ENCODE measurements at regions not wholly inside any gene's neighbourhood (a gene's known extent, or its start where the extent isn't known, plus 50 kb on each side); places are given as distances from the start of the nearest gene placed in this dataset.

DNA sequence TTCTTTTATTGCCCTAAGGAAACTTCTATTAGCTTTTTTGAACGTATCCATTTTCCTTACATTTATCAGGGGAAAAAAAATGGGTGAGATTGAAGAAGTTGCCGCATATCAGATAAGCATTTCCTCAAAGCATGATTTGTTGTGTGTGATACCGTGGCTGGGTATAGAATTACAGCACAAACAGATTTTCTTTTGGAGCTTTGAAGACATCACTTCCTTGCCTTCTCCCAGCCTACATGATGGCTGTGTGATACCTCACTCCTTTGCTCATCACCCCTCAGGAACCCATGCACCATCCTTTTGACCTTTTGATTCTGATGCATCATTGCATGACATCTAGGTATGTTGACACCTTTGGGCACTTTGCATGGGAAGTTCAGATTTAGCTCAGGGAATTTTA, 1155.3 kb downstream of the BRD1 start:
- DNase-seq (ENCODE audit: low spot score) = no peak

DNA sequence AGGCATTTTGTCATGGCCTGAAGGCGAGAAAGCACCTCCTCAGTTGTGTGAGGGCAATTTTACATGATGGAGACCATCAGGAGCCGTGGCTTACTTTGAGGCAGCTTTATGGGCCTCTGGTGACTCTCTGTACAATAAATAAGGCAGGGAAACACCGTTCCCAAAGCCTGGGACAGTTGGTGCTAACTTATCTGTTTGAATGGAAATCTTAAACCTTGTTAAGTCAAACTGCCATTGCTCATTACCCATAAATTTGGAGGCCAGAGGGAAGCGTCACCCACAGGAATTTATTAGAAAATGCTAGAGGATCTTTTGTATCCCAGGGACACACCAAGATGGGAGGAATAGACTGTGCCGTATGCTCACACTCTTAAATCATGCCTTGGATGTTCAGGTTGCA, 1156.9 kb downstream of the BRD1 start:
- DNase-seq (ENCODE audit: low spot score) = no peak

DNA sequence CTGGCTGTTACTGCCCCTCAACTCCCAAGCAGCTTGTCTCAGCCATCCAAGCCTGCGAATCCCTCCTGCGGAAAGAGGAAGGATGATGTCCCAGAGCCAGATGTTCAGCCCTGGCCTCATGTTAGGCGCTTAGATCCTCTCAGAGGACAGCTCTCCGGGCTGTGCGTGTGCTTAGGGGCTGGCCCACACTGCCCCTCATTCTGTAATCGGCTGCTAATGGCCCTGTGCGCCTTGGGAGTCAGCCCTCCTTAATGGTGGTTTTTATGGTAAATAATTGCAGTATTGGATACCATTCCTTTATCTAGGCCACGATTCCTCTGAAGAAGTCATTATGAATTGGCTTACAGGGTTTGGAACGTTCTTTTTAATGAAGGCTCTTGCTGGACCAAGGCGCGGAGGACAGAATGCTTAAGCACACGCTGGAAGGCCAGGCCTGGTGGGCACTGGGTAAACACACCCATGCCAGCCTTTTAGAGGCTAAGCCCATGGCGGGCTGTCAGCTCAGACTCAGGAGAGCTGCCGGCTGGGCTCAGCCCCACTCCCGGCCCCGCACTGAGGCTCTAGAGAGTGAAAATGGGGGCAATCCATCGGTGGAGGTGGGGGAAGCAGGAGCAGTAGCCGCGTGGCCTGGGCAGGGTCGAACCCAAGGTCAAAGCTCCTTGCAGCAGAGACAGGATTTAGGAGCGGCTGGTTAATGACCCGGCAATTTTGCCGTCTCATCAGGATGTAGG, 1157.5 kb downstream of the BRD1 start:
- DNase-seq (ENCODE audit: low spot score) = no peak

DNA sequence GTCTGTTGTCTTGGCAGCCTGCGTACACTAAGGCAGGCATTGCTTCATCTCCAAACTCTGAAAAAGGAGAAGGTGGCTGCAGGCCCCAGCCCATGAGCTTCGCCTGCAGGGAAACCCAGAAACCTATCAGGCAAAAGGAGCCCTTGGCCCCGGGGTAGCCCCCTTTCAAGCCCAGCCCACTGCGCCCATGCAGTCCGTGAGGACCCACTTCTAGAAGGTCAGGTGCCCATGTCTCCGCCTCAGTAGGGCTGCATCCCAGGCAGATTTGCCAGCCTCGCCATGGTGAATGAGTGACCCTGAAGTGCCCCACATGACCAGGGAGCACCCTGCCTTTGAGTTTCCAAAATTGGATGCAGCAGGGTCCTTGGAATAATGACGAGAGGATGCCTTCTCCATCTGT, 1158.4 kb downstream of the BRD1 start:
- DNase-seq (ENCODE audit: low spot score) = no peak

DNA sequence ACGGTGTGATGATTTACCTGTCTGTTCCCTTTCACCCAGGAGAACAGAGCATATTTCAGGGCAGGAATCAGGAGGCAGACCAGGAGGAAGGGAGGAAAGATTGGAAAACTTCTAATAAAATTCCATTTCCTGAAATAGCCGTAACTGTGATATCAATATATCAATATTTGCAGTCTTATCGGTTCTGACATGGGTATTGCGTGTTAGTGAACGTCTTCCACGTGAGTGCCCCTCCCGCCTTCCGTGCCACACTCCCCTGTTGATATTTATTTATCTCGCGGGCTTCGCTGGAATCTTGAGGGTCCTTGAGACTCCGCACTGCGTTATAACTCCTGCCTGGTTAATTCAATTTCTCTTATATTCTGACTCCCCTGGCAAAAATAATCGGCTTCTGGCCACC, 1160.4 kb downstream of the BRD1 start:
- no peak for DNase-seq (ENCODE audit: low spot score)

DNA sequence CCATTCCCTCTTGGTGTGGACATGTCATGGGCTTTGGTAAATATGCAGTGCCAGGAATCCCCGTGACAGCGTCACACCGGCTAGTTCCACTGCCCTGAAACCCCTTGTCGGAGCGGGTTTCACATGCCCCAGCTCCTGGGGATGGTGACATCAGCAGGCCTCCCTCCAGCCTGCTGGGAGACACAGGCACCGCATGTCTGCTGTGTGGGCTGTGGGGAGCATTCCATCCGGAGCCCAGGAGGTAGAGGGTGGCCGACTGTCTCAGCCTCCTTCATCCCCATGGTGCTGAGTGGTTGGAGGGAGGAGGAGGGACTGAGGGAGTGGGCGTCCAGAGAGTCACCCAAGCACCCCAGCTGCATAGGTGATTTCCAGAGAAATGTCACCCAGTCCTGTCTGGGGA, 1161.1 kb downstream of the BRD1 start:
- no peak for DNase-seq (ENCODE audit: low spot score)

DNA sequence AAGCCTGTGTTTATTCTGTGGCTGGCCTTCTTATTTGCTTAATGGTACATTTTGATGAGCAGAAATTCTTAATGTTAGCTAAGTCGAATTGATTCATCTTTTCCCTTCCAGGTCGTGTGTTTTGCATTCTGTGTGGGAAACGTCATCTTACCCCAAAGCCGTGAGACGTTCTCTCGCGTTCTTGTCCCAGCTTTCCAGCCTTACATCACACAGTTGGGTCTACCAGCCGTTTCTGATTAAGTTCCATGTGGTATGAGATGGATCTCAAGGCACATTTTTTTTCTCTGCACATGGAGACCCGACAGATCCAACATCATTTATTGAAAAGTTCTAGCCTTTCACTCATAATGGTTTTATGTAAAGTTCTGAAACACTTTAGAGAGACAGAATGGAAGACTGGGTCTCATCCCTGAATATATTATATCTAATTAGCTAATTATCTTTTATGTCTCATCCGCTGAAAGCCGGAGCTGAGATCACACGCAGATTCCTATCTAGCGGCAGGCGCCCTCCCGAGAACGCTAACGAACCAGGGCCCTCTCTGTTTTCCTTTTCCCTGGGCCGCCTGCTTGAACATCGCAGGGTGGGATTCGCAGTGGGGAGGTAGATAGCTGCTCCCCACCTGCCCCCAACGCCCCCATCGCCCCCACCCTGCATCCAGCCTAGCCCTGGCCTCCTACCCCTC, 1162.2 kb downstream of the BRD1 start:
- no peak for DNase-seq (ENCODE audit: low spot score)

DNA sequence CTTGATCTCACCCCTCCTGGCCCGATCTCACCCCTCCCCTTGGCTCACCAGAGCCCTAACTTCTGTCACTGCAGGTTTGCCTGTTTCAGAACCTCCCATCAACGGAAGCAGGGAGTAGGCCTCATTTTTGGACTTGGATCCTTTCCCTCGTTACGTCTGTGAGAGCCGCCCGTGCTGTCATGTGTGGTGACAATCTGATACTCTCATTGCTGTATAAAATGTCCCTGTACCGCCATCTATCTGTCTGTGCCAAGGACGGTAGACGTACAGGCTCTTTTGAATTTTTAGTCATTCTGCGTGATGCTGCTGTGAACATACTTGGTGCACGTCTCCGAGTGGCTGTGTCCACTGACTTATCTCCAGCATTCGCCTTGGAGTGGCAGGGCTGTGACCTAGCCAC, 1163.1 kb downstream of the BRD1 start:
- DNase-seq (ENCODE audit: low spot score) = no peak

DNA sequence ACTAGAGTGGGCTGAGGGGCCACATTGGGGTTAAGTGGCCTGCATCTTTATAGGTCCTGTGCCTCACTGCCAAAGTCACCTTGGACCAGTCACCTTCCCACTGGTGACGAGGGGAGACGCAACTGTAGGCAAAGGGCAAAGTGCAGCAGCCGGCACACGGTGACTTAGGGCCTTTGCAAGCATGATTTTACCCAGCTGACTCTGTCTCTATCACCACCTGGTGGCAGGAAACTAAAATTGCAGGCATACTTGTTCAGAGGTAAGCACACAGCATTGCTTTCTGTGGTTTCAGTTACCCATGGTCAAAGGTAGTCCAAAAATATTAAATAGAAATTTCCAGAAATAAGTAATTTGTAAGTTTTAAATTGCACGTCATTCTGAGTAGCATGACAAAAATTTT, 1164.4 kb downstream of the BRD1 start:
- DNase-seq (ENCODE audit: low spot score) = no peak

DNA sequence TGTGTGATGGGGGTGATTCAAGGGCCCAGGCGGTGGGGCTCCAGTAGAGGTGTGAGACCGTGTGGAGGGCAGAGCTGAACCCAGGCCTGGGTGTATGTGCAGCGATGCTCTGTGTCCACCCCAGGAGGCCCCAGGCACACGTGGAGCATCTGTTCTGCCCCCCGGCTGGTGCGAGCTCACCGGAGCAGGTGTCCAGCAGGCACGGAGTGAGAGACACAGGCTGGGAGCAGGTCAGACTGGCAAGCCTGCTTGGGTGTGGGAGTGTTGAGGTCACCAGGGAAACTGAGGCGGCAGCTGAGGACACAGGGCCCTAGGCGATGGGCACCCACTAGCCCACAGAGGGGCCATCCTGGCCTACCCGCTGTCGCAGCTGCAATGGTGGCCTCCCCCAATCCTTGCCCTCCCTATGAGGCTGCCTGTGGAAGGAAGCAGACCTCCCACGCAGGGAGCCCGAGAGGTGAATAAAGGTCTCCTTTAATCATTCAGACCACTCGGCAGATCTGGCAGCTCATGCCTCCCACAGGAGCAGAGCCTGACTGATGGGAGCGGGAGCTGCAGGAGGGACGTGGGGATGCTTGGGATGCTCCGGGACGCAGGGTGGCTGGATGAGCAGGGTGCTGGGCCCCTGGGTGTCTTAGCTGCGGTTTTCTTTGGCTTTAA, 1165.1 kb downstream of the BRD1 start:
- DNase-seq (ENCODE audit: low spot score) = no peak

DNA sequence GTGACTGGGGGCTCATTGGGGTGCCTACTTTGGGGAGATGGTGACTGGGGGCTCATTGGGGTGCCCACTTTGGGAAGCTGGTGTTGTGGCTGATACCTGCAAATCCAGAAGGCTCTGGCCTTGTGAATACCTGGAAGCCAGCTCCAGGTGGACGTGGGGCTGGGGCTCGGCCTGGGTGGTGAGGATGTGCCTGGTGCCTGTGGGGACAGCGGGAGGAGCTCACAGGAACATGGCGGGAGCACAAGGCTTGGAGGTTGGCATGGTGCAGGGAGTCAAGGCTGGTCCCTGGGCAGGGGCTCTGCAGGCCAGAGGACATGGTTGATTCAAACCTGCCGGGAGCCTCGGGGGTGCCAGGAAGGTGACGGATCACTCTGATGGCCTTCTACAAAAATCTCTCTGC, 1165.7 kb downstream of the BRD1 start:
- DNase-seq (ENCODE audit: low spot score) = no peak

DNA sequence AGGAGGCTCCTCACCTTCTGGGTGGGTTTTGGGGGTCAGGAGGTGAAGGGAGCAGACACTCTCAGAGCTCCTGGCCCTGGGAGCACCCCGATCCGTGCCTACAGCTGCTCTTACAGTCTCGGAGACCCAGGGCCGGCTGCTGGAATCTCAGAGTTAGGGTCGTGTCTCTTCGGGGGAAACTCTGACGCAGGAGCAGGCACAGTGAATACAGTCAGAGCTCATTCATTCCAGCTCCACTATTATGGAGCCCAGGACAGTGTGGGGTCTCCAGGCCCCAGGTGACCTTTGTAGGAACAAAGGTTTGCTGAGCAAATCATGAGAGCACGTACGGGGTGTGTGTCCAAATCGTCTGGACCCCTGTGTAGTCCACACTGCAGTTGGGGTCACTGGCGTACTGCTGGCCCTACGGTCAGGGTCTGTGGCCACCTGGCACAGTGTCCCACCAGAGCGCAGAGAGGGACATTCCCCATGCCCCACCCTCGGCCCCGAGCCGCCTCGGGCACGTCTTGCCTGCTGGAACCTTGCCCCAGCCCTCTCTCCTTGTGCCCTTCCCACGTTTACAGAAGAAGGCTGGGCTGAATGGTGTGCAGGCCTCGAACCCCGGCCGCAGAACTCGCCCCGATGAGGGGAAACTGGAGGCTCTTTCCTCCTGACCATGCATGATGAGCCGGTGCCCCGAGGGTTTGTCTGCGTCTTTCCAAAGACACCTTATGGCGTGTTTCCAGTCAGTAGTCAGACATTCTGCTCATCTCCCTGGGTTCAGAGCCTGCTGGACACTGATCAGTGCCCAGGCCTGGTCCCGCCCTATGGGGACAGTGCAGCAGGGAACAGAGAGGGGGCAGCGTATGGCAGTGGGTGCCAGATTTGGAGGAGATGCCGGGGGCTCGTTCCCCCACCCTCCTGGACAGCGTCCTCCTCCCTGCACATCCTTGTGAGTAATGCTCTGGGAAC, 1166.6 kb downstream of the BRD1 start:
- no peak for DNase-seq (ENCODE audit: low spot score)

DNA sequence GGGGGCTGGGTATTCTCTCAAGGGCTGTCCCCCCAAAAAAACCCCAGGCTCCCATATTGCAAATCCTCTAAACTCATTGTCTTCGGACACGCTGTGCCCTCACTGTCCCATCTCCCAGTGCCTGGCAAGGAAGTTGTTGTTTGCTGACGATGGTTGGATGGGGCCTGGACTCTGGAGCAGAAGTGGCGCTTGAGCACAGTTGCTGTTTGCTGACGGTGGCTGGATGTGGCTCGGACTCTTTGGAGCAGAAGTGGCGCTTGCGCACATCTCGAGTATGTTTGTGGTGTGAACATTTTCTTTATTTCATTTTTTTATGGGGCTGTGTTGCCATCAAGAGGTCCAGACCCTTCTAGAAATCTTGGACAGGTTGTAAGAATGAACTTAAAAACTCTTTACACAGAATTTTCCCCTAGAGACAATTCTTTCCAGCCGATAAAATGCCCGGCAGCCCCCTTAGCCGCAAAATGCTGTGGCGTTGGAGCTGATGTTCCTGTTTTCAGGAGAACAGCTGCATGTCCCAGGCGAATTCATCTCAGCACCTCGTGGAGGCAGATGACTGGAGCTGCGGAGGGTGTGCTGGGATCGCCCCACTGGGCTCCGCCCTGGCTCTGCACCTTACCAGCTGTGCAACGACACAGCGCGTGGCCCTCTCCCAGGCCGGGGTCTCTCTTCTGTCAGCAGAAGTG, 1167.4 kb downstream of the BRD1 start:
- no peak for DNase-seq (ENCODE audit: low spot score)

DNA sequence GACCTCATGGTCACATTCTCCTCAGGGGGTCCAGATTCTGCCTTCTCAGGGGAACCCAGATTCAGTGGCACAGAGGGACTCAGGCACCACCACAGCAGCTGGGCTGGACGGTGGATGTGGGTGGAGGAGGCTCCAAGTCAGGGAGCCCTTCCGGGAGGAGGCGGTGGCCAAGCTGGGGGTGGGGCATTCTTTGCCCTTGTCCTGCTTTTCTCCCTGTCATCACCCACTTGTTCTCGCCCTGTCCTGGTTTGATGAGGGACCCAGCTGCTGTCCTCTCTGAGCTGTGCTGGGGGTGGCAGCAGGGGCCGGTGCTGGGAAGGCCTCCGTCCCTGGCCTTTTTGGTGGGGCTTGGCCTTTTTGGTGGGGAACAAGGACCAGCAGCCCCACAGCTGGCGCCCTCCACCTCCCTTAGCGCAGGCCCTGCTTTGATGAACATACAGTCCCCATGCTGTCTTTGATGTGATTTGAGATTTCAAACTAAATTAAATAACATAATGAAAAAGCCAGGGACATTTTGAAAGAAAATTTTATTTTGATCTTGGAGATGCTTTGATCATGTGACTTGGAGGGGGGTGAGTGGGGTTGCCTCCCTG, 1168.2 kb downstream of the BRD1 start:
- DNase-seq (ENCODE audit: low spot score) = no peak

DNA sequence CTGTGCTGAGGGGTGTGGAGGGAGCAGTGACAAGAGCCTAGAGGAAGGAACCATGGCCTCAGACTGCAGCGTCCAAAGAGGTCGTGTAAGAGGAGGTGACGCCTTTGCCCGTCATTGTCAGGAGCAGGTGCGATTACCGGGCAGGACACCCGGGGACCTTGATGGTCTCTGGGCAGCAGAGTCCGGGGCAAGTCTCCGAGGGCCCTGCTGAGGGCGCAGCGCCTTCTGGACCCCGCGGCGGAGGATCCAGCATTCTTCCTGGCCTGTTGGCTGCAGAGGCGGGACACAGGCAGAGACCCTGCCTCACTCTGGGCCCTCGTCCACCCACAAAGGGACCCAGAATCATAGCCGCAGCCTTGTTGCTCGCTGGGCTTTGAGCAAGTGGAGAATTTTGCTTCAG, 1168.8 kb downstream of the BRD1 start:
- DNase-seq (ENCODE audit: low spot score) = no peak

DNA sequence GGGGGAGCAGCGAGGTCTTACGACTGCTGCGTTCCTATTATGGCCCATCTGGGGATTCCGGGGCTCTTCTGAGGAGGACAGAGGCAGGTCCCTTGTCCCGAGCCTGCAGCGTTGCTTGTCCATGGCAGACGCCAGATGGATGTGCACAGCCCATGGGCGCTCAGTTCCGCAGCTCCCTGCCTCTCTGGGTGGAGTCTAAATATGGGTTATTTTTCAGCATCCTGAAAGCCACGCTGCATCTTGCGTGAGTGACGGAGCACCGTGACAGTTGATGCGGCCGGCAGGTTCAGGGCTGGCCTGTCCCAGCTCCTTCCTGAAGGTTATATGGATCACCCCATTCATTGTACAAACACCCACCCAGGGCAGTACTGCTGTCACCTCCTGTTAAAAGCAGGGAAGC, 1169.4 kb downstream of the BRD1 start:
- no peak for DNase-seq (ENCODE audit: low spot score)

DNA sequence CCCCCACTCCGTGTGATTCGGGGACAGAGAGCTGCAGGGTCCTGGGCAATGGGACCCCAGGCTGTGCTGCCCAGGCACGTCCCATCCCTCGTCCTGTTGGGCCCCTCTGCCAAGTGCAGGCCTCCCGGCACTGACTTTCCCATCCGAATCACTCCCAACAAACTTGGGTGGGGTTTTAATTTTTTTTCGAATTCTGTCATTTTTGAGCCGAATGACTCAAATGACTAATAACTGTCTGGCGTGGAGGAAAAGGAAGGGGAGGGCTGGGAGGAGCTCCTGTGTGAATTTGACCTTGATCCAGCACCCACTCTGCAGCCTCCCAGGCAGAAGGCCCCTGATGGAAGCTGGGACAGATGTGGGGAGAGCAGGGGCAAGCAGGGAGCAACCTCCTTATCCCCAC, 1173.2 kb downstream of the BRD1 start:
- no peak for DNase-seq (ENCODE audit: low spot score)

DNA sequence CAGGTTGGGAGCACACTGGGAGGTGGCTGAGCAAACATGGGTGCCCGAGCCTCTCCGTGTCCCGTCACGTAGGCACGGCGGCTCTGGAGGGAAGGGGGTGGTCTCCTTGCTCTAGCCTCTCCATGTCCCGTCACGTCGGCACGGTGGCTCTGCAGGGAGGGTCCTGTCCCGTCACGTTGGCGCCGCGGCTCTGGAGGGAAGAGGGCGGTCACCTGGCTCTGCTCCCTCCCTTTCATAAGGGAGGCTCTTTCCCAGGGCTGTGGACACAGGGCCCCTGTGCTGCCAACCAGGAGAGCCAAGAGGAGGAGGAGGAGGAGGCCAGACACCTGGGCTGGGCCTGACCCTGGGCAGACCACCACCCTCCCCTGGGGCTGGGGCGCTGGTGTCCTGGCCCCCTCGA, 1173.7 kb downstream of the BRD1 start:
- no peak for DNase-seq (ENCODE audit: low spot score)

DNA sequence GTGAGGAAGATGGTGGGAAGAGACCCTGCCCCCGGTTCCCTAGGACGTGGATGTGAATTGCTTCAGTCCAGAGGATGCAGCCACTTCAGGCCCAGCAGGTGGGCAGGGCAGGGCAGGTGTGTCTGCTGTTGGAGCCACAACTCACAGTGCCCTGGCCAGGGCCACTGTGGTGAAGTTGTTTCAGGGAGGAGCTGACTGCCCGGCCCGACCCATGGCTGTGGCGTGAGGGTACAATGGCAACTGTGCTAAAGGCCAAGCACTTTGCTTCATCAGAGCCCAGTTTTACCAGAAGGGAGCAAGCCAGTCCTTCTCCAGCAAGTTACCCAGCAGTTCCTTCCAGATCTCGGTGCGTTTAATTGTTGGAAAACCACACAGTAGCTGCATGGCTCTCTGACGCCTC, 1174.4 kb downstream of the BRD1 start:
- DNase-seq (ENCODE audit: low spot score) = no peak

DNA sequence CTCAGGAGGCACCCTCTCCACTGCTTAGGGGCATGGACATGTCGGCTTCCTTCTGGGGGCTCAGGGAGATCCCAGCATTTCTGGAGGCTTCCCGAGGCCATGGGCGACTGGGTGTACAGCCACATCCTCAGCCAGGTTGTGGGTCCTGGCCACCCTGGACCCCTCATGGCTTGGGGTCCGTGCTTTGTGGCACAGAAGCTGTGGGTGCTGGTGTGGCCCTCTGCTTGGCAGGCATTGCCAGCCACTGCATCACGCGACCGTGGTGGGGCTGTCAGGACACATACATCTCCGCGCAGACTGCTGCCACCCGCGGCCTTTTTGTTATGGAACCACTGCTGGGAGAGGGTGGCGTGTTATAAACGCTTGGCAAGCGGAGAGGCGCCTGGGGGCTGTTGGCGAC, 1174.9 kb downstream of the BRD1 start:
- DNase-seq (ENCODE audit: low spot score) = no peak

DNA sequence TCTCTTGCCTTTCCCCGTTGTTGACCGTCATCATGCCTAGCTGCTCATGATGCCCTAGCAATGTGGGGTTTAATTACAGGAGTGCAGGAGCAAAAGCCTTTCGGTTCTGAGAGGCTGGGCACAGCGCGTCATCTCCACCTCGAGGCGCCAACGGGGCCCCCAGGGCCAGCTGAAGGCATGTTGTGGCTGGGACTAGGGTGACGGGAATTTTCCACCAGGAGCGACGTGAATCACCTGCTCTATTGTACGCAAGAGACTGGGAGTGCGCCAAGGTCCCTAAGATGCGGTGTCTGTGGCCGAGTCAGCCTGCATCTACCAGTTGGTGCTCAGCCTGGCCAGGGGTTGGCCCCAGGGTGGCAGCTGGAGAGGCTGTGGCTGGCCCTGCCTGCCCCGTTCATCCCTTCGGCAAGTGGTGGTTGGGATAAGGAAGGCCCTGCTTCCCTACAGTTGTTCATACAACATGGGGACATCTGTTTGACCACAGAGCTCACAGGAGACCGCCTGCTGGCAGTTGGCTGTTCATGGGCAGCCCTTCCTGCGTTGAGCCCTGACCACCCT, 1175.6 kb downstream of the BRD1 start:
- DNase-seq (ENCODE audit: low spot score) = no peak

Data from CD4-positive, alpha-beta T cell treated with Interleukin-2 at 100 ng/mL for 4 hours (primary cell).